Ovary (tissue), 3 donors: ENCODE measurements at regions not wholly inside any gene's neighbourhood (a gene's known extent, or its start where the extent isn't known, plus 50 kb on each side); places are given as distances from the start of the nearest gene placed in this dataset.

Source experiments
- EP300 ChIP-seq: sonication (generic); formaldehyde crosslinking; IDR thresholded peaks from one replicate; pipeline ENCODE4 v1.6.1; 2017; ENCODE audit warnings: antibody characterized with exemption
- POLR2A ChIP-seq: fragments of 450-650 bp; IDR thresholded peaks from one replicate; pipeline ENCODE4 v1.6.1; 2017; ENCODE audit warnings: antibody characterized with exemption, mild to moderate bottlenecking, moderate library complexity
- TF ChIP-seq, protein P1 (sequence below), 3 donors: fragments of 450-650 bp in 2 of 3; fragments of 200-600 bp in 1 of 3; IDR thresholded peaks; one replicate each; pipeline versions ENCODE4 v1.5.1 to v1.8.0; 2016 to 2022; ENCODE audit warnings: antibody characterized with exemption in 3 of 3, mild to moderate bottlenecking in 1 of 3
- donor health status: DM: no; HTN: no; CAD: no.

DNA sequence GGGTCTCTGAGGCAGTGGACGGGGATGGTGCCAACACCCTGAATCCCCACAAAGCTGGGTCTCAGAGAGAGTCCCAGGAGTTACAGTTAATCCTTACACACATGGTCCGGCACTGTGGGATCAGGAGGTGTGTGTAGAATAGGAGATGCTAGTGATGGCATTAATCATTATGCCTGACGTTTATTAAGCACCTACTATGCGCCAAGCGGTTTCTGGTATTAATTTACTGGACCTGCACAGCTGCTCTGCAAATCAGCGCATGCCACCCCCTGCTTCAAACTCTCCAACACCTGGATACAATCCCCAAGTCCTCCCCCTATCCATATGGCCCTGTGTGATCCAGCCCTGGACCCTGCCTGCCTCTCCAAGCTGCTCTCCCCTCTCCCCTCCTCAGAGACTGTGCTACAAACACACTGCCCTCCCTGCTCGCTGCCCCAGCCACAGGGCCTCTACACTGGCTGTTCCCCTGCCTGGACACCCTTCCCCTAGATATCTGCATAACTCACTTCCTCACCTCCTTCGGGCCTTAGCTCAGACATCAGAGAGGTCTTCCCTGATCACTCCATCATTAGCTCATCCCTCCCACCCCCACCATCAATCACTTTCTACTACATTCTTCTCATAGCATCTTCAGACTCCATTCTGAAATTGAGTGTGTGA lies 86.0 kb downstream of the RFLNA start:
- TF ChIP-seq, protein P1, sequence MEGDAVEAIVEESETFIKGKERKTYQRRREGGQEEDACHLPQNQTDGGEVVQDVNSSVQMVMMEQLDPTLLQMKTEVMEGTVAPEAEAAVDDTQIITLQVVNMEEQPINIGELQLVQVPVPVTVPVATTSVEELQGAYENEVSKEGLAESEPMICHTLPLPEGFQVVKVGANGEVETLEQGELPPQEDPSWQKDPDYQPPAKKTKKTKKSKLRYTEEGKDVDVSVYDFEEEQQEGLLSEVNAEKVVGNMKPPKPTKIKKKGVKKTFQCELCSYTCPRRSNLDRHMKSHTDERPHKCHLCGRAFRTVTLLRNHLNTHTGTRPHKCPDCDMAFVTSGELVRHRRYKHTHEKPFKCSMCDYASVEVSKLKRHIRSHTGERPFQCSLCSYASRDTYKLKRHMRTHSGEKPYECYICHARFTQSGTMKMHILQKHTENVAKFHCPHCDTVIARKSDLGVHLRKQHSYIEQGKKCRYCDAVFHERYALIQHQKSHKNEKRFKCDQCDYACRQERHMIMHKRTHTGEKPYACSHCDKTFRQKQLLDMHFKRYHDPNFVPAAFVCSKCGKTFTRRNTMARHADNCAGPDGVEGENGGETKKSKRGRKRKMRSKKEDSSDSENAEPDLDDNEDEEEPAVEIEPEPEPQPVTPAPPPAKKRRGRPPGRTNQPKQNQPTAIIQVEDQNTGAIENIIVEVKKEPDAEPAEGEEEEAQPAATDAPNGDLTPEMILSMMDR (IDR thresholded peaks at IDR 0.05) = no peak
- TF ChIP-seq EP300 = no peak
- TF ChIP-seq POLR2A = no peak
